DMS53 (cell line): ENCODE measurements at regions not wholly inside any gene's neighbourhood (a gene's known extent, or its start where the extent isn't known, plus 50 kb on each side); places are given as distances from the start of the nearest gene placed in this dataset.

Experiments used
- DNase-seq: peaks from one replicate; lab custom pipeline; 2025; lab: John Stamatoyannopoulos, UW

DNA sequence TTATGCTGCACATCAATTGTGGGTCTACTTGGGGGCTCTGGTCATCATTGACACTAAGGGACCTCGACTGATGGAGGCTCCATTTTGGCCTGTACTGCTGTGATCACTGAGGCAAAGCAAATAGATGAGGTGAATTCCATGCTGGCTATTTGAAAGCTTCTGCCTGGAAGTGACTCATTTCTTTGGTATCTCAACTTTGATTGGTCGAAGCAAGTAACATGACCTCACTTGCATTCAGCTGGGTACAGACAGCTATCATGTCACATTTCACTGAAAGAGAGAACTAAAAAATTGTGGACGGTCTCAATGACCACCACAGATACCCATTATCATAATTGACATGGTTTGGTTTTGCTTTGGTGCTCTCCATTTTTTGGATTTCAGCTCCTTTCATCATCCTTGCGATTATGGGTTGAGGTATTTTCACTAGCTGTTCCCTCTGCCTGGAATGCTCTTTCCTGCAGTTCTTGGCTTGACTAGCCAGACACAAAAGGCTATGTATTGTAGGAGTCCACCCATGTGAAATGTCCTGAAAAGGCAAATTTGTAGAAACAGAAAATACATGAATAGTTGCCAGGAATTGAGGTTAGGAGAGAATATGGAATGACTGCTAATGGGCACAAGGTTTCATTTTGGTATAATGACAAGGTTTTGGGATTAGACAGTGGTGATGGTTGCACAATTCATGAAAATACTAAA lies 369.2 kb upstream of the LCORL start:
- peak; percentile 45 for DNase-seq

DNA sequence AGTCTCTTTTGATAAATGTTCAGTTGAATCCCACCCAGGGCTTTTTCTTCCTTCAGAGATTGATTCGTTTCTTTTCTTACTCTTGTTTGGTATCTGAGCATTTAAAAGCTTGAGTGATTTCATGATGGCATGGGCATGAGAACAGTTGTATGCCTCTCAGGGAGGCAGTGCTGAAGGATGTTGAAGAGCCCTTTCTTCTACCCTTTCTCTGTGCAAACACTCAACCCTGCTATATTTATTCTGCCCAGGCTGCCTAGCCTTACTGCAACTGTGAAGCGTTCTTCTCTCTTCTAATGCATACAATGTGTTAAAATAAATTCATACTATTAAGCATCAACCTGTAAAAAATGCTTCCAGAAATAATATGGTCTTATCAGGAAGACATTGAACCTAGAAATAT lies 367.6 kb upstream of the LCORL start:
- peak; percentile 81 for DNase-seq

DNA sequence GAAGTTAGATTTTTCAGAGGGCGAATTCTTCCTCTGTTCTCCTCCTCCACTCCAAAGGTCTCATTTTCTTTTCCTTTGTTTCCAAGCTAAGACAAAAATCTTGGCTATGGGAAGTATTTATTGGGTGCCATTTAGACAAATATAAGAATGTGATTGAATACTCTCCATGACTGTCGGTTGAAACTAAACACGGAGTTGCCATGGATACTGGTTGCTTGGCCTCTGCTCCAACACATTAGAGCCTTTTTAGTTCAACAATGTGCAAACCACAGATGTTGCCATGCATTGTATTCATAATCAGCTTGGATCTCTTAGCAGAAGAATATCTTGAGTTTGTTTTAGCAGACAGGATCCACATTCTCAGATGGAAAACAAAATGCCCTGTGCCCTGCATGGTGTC lies 366.5 kb upstream of the LCORL start:
- peak; percentile 63 for DNase-seq

DNA sequence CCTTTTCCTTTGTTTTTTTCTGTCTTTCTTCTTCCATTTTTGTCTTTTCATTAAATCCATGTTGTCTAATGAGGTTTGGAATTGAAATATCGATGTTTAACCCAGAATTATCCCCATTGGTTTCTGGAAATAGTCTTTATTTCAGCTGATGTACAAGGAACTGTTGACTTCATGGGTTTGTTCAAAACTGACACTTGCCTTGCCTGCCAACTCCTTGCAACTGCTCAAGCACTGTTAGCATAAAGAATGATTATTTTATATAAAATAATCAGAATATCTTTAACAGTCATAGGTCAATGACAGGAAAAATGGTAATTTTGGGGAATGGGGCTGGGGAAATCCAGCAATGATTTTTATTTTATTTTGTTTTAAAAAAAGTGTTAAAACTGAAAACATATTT lies 359.6 kb upstream of the LCORL start:
- DNase-seq: no peak

DNA sequence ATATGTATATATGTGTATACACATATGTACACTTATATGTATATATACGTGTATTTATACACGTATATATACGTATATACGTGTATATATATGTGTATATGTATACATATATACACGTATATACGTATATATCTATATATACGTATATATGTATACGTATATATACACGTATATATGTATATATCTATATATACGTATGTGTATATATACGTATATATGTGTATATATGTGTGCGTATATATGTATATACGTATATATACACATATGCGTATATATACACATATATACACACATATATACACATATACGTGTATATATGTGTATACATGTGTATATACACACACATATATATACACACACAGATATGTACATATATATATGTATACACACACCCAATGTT lies 348.0 kb upstream of the LCORL start:
- DNase-seq: peak; percentile 11

DNA sequence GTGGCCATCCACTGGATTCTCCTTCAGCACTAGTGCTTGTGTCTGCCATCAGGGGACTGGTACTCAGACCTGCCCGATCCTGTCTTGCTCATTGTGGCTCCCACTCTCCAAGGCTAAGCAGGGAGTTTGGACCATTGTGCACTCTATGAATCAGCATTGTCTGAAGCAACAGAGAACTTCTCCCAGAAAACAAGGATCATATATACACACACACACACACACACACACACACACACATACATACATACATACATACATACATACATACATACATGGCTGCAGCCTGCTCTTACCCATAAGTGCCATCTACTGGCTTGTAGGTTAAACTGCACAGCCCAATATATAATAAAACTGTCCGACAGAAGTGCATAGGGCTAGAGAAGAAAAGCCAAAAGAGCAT lies 345.3 kb upstream of the LCORL start:
- DNase-seq: peak; percentile 85

DNA sequence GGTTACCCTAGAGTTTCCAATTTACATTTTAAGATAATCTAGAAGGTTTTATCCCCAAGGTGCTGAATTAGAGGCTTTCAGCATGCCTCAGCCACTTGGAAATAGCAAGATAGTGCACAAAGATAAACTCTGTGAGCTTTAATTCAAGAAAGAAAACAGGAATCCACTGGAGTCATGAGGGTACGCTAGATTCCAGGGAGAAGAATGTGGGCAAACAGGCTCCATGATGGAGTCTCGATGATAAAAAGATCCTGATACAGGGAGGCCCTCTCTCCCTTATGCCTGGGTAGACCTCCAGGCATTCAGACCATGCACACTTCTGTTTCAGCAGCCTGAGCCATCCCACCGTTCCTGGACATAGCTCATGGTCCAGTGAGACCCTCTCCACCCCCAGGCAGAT lies 344.6 kb upstream of the LCORL start:
- DNase-seq: no peak

DNA sequence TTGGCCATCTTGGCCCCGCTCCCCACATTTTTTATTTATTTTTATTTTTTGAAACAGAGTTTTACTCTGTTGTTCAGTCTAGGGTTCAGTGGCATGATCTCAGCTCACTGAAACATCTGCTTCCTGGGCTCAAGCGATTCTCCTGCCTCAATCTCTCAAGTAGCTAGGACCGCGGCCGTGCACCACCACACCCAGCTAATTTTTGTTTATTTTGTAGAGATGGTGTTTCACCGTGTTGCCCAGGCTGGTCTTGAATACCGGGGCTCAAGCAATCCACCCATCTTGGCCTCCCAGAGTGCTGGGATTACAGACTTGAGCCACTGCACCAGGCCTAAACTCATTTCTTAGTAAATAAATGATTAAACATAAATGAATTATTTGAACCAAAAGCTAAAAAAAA lies 322.0 kb upstream of the LCORL start:
- no peak for DNase-seq

DNA sequence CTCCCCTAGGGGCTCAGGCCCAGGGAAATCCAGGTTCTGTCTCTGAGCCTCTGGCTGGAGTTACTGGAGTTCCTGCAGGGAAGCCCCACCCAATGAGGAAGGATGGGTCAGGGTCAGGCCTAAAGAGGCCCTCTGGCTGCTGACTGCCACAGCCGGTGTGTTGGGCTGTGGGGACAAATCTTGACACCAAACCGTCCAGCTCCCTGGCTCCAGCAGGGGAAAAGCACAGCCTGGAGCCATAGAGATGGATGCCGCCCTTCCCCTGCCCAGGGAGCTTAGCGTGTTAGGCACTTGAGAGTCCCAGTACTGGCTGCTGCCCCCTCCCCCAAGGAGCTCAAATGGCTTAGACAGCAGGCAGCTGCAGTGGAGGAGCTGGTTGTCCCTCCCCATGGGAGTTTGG lies 321.3 kb upstream of the LCORL start:
- DNase-seq: no peak

DNA sequence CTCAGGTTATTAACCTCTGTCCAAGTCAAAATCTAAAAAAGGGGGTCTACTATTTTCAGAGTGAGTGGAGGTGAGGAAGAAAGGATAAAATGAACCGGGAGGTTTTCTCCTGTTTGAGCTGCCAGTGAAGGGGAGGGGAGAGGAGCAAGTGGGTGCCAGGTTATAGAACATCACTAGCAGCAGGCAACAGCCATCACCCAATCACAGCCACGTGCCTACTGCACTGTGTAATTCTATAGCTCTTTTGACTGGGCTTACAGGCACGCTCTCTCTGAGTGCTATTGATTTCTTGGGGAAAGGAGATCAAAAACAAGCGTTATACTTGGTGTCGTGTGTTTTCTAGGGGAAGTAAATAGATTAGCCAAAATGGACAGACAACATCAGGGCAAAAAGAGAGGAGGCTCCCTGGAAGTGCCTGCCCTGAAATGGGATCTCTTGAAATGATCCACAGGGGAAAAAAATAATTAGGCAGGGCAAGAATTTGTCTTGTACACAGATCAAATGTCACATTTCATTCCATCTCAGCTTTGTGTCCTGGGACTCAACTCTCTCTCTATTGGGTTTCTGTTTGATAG lies 300.5 kb upstream of the LCORL start:
- DNase-seq: no peak

DNA sequence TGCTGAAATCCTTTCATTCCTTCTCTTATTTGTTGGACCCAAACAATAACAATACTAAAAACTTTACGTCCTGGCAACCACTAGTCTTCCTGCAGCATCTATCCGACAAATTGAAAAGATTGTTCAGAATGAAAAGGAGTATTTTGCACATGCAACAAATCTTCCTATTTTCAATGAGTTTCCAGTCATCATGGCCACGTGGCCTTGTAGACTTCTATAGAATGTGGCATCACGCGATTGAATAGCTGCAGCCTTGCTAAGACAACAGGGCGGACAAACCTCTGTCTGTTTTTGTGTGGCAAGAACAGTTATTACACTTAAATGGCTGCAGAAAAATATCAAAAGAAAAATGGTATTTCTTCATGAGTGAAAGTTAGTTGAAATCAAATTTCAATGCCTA lies 297.9 kb upstream of the LCORL start:
- DNase-seq: peak; percentile 66

DNA sequence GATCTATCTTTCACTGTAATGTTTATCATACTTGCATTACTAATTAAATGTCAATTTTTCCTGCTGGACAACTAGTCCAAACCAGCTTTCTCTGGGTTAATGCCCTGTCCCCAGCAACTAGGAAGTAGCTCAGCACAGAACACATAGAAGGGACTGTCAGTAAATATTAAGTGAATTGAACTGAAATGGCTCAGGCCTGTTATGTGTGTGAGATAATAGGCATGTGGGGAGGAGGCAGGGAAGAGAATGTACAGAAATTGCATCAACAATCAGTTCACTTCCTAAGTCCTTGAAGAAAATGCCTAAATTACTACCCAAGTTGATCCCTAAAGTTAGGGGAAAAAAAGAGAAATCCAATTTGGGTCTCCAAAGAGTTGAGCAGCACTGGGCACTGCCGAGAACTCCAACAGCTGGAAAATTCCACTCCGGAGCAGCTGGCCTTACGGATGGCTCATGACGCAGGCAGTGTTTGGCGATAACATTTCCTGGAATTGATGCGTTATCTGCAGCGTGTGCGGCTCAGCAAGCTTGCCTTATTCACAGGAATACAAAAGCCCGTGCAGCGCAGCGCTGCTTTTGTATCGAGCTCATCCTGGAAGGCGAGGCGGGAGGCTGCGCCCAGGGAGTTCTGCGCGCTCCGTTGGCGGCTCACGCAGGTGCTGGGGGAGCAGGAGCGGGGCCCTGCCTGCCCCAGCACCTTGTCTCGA lies 297.3 kb upstream of the LCORL start:
- peak; percentile 97 for DNase-seq

DNA sequence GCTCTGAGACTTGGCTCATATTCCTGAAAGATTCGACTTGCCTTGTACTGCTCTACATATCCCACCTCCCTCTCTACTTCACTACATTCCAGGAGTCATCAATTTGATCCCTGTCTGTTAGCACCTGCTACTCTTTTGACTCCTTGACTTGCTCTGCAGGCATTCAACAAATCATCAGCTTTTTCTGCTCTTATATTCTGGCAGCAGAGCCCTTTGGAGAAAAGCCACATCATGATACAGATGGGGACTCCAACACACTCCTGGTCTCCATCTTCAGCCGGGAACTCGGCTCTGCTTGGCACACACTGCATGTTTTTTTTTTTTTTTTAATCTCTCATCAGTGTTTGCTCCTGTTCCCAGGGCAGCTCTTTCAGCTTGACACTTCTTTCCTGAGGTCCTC lies 293.2 kb upstream of the LCORL start:
- peak; percentile 42 for DNase-seq

DNA sequence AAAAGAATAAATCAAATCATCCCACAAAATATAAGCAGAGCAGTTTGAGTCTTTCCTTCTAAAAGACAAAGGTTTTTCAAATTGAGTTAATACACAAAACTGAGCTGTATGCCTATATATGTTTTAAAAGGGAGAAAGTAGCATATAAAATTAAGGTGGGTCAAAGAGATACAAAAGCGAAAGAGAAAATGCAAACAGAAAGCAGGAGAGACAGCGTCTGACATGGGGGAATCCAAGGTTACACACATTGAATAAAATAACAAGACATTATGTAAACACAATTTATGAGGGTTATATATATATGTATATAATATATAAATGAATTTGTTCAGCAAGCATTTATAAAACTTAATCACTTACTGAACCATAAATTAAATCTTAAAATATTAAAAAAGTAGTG lies 276.1 kb upstream of the LCORL start:
- no peak for DNase-seq

DNA sequence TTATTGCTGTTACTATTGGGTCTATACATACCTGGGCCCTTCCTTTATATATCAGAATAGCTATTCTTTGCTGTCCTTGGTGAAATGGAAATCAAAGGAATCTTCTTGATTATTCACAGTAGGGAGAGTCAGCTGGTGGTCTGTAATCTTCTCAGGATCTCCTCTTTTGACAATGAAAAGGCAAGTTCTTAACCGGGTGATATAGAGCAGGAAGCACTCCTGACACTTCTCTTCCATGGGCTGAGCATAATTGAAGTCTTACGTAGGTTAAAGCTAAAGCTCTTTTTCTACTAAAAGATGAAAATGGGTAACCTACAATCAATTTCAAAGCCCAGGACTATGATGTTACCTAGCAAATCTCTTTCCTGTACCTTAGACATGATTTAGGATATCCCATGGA lies 274.9 kb upstream of the LCORL start:
- DNase-seq: no peak

DNA sequence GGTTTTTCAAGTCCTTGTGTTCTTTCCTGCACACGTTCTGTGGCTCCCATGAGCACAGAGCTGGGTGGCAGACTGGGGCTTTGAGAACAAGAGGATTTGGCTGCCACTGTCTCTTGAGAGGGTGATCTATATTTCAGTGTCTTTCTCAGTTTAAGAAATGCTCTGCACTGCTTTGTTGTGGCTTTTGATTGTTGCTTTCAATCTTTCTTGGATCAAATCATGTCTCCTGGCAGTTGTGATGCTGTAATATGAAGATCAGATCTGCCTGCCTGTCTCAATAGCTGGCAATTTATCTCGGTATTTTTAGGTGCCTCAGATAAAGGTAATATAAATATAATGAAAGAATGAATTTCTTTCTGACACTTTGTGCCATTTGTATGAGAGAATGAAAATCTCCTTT lies 273.3 kb upstream of the LCORL start:
- no peak for DNase-seq

DNA sequence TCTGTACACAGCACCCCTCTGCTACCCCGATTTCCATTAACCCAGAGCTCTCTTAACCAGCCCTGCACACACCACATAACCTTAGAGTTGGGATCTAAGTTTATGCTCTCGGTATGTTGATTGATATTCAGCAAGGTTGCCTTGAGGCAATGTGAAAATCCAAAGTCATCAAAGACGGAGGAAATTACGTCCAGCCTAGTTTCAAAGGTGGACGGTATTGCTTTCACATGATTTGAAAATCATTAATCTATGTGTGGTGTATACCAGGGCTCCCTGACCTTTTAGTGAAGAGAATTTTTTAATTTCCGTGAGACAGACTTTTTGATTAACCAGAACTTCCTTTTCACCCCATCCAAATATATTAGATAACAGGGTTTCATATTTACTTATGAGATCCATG lies 272.5 kb upstream of the LCORL start:
- DNase-seq: no peak

DNA sequence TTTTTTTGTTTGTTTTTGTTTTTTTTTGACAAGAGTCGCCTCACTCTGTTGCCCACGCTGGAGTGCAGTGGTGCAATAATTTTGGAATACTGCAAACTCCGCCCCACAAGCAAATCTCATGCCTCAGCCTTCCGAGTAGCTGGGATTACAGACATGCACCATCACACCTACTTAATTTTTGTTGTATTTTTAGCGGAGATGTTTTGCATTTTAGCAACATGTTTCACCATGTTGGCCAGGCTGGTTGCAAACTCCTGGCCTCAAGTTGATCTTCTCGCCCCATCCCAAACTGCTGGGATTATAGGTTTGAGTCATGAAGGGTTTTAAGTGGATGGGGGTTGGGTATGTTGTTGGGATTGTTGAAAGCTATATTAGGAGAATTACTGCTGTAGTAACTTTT lies 270.9 kb upstream of the LCORL start:
- no peak for DNase-seq

DNA sequence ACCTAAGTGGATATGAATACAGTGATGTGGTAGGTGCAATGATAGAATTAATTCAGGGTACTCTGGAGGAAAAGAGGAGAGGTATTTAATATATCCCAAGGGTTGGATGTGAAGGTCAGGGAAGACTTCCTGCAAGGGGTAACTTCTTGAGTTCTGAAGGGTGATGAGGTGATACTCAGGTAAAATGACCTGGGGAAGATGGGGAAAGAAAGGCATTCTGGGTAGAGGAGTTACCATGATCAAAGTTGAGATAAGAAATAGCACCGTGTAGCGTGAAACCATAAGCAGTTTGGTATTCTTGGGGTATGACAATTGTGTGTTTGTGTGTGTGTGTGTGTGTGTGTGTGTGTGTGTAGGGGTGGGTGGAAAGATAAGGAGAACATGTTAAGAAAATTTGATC lies 270.4 kb upstream of the LCORL start:
- no peak for DNase-seq

DNA sequence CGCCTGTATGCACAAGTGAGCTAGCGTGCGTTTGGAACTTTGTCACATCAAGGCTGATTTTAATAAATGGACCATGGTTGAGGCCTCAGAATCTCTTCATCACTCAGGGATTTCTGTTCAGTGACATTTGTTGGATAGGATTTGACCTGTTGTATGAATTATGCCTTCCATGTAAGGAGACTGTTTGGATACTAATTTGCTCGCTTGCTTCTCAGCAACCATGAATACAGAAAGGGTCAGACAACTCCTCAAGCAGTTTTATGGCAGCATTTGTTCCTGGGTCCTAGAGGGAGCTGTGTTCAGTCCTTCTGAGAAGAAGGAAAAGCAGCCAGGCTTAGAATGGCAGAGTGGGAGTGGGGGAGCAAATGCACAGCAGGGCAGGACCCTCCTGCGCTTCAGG lies 269.7 kb upstream of the LCORL start:
- no peak for DNase-seq

DNA sequence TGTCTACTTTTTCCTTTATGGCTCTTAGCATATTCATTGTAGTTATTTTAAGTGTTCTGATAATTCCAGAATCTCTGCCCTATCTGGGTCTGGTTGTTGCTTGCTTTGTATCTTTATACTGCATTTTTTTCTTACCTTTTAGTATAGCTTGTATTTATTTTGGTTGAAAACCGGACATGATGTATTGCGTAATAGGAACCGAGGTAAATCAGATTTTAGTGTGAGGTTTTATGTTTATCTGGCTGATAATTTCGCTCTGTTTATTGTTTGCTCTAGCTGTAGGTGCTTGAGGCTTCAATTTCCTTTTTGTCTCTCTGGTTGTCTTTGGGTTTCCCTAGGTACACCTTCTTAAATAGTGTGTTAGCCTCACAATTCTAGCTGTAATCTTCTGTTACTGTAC lies 263.8 kb upstream of the LCORL start:
- DNase-seq: no peak

DNA sequence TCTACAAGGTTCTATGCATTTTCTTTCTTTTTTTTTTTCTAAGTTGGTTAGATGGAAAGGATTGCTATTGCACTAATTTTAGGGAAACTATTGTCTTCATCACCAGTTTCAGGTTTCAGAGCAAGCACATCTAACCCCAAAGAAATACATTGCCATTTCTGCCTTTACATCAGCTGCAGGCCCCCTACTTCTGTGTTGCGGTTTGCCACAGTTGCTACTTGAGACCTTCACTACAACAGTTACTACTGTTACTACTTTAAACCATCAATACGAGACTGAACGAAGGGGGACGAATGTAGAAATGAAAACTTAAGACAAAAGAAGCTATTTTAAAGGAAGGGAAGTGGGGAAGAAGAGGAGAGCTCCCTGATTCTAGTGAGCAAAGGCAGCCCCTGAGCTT lies 256.7 kb upstream of the LCORL start:
- no peak for DNase-seq

DNA sequence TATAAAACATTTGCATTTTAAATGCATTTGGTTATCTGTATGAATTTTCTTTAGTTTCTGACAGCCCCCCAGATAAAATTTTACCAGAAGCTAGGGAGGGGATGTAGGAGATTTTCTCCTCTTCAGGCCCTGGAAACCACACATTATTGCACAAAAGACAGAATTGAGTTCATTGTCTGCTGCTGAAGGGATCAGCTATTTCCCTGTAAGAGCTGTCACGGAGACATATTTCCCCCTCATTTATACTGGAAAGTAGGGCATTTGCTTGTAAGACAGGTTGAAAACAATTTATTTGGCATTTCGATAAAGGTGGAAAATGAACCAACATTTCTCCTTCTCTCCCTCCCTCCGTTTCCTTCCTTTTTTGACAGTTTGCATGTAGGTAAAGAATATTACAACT lies 241.3 kb upstream of the LCORL start:
- DNase-seq: no peak

DNA sequence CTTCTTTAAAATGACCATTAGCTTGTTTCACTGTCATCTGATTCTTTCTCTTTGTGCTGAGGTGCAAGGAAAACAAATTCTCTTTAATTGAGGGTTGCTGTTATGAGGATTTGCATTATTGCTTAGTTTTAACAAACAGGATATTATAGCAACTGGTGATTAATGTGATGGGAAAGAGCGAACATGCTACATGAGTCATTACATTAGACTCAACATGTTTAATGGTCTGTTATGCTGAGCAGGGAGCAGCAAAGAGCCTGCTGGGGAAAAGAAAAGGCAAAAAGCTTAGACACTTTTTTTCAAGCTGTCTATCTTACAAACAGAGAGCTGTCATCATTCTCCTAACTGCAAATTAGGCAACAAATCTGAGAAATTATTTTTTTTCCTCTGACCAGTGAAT lies 230.5 kb upstream of the LCORL start:
- DNase-seq: no peak
